ENCODE measurements at regions not wholly inside any gene's neighbourhood (a gene's known extent, or its start where the extent isn't known, plus 50 kb on each side); places are given as distances from the start of the nearest gene placed in this dataset.

DNA sequence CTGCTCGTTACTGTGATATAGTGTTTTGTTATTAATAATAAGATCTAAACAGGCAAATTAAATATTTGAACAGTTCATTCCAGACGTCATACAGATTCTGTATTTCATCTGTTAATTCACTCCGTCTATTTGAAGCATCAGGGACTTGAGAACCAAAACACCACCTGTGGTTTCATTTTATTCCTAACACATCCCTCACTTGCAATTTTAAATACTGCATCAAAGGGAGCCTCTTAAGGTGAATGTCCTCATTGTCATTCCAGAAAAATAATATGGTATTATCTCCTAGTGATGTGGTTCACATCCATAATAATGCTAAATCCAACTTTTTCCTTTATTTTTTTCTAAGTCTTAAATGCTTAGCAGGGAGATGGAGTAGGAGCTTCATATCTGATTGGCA, 1390.9 kb upstream of the CADM2 start:
- TF ChIP-seq POLR2AphosphoS5 (IDR thresholded peaks at IDR 0.05; ENCODE audit: borderline replicate concordance, low read depth, low read length) (no peak), EZH2 (IDR thresholded peaks at IDR 0.05) (no peak), FOXP2 (optimal IDR thresholded peaks at IDR 0.05; ENCODE audit: control extremely low read depth, extremely low read length, insufficient read depth) (no peak)
